Vagina (tissue), 2 donors: ENCODE measurements at regions not wholly inside any gene's neighbourhood (a gene's known extent, or its start where the extent isn't known, plus 50 kb on each side); places are given as distances from the start of the nearest gene placed in this dataset.

Source experiments
- DNase-seq, 2 donors: peaks; one replicate each; pipeline ENCODE4 v3.0.0-alpha.2; 2017; ENCODE audit errors: extremely low spot score in 2 of 2
- H3K27ac ChIP-seq: fragments of 200-600 bp; sonication (generic); one replicate; pipeline ENCODE4 v1.5.1; 2019
- H3K27me3 ChIP-seq: fragments of 200-600 bp; sonication (generic); one replicate; pipeline ENCODE4 v1.5.1; 2019
- H3K36me3 ChIP-seq, 2 donors: fragments of 200-600 bp; sonication (generic); one replicate each; pipeline ENCODE4 v1.5.1; 2017 to 2019
- H3K4me1 ChIP-seq: fragments of 200-600 bp; sonication (generic); one replicate; pipeline ENCODE4 v1.5.1; 2019
- H3K4me3 ChIP-seq, 2 donors: fragments of 200-600 bp; sonication (generic); 1 replicate in 1 of 2; 2 replicates in 1 of 2; pipeline ENCODE4 v1.5.1; 2016 to 2019
- H3K9me3 ChIP-seq: fragments of 200-600 bp; sonication (generic); one replicate; pipeline ENCODE4 v1.5.1; 2019
- CTCF ChIP-seq, 3 experiments: fragments of 450-650 bp in 2 of 3; fragments of 200-600 bp in 1 of 3; sonication (generic) in 1 of 3; IDR thresholded peaks; one replicate each; pipeline ENCODE4 v1.5.1; 2017 to 2019; ENCODE audit warnings: antibody characterized with exemption in 3 of 3, mild to moderate bottlenecking in 2 of 3, moderate library complexity in 2 of 3
- POLR2A ChIP-seq, 2 donors: fragments of 450-650 bp; IDR thresholded peaks; one replicate each; pipeline ENCODE4 v1.6.1; 2017; ENCODE audit warnings: antibody characterized with exemption in 2 of 2, mild to moderate bottlenecking in 2 of 2, moderate library complexity in 2 of 2
- POLR2AphosphoS5 ChIP-seq, 2 donors: sonication (generic); formaldehyde crosslinking; IDR thresholded peaks; one replicate each; pipeline ENCODE4 v1.9.0; 2017; ENCODE audit warnings: antibody characterized with exemption in 2 of 2, mild to moderate bottlenecking in 2 of 2, low read depth in 1 of 2; ENCODE audit not compliant: insufficient read depth in 1 of 2
- intact Hi-C: fragments of 100-400 bp; cut with DNase I; formaldehyde crosslinking; loops from one replicate; pipeline ENCODE4 v1.15.1; 2023

- DNase-seq, result no peak
- TF ChIP-seq POLR2AphosphoS5 (IDR thresholded peaks at IDR 0.05; ENCODE audit: insufficient read depth in 1 of 2, low read depth in 1 of 2) (no peak), CTCF (IDR thresholded peaks at IDR 0.05) (no peak), POLR2A (IDR thresholded peaks at IDR 0.05) (no peak)
- intact Hi-C loops, result no loop called here
- H3K36me3 ChIP-seq, result no peaks in the 10 kb centered on the region
- H3K27me3 ChIP-seq, result no peaks in the 10 kb centered on the region
- H3K27ac ChIP-seq, result no peak overlapping the region
- no peaks in the 10 kb centered on the region for H3K4me1 ChIP-seq
- H3K9me3 ChIP-seq, result no peaks in the 10 kb centered on the region
- H3K4me3 ChIP-seq, result no peak overlapping the region
Measured at GRCh38 chr12:132439333-132439904, 50.5 kb upstream of the FBRSL1 start.

- Histone ChIP-seq H3K4me1 (peaks cover under 1% of the 10 kb centered on the region), H3K27ac (no peak overlapping the region), H3K27me3 (no peaks in the 10 kb centered on the region), H3K36me3 (no peaks in the 10 kb centered on the region), H3K4me3 (no peak overlapping the region), H3K9me3 (no peaks in the 10 kb centered on the region)
- intact Hi-C loops, result no loop called here
- no peak for TF ChIP-seq CTCF (IDR thresholded peaks at IDR 0.05)
- TF ChIP-seq POLR2AphosphoS5 (IDR thresholded peaks at IDR 0.05; ENCODE audit: insufficient read depth in 1 of 2, low read depth in 1 of 2), result no peak
- TF ChIP-seq POLR2A (IDR thresholded peaks at IDR 0.05), result no peak
- no peak for DNase-seq
Measured at GRCh38 chr12:132438726-132439125, 51.2 kb upstream of the FBRSL1 start.

- no peaks in the 10 kb centered on the region for H3K27me3 ChIP-seq
- intact Hi-C loops, result no loop called here
Measured at GRCh38 chr12:132437943-132438700, 51.8 kb upstream of the FBRSL1 start.

GRCh38 chr12:132437252-132437932, 52.6 kb upstream of the FBRSL1 start:
- Histone ChIP-seq H3K4me1 (peaks cover 14% of the 10 kb centered on the region), H3K36me3 (no peaks in the 10 kb centered on the region), H3K4me3 (no peak overlapping the region), H3K27ac (no peak overlapping the region), H3K9me3 (no peaks in the 10 kb centered on the region), H3K27me3 (no peaks in the 10 kb centered on the region)
- intact Hi-C loops, result no loop called here
- DNase-seq, result no peak
- TF ChIP-seq POLR2A (IDR thresholded peaks at IDR 0.05), result no peak
- TF ChIP-seq CTCF (IDR thresholded peaks at IDR 0.05), result no peak
- no peak for TF ChIP-seq POLR2AphosphoS5 (IDR thresholded peaks at IDR 0.05; ENCODE audit: insufficient read depth in 1 of 2, low read depth in 1 of 2)

More at GRCh38 chr12:132437943-132438700, 51.8 kb upstream of the FBRSL1 start:
- H3K36me3 ChIP-seq, result no peaks in the 10 kb centered on the region
- no peaks in the 10 kb centered on the region for H3K9me3 ChIP-seq
- H3K27ac ChIP-seq, result no peak overlapping the region
- no peak overlapping the region for H3K4me3 ChIP-seq
- TF ChIP-seq POLR2A (IDR thresholded peaks at IDR 0.05) (no peak), POLR2AphosphoS5 (IDR thresholded peaks at IDR 0.05; ENCODE audit: insufficient read depth in 1 of 2, low read depth in 1 of 2) (no peak), CTCF (IDR thresholded peaks at IDR 0.05) (no peak)
- peaks cover 7% of the 10 kb centered on the region for H3K4me1 ChIP-seq
- DNase-seq, result no peak
